H9 (cell line): ENCODE measurements at regions not wholly inside any gene's neighbourhood (a gene's known extent, or its start where the extent isn't known, plus 50 kb on each side); places are given as distances from the start of the nearest gene placed in this dataset.

Source experiments
- DNase-seq: peaks from one replicate; pipeline ENCODE4 v3.0.0-alpha.2; 2017
- H2AFZ ChIP-seq: one replicate; pipeline ENCODE4 v1.6.1; 2013; ENCODE audit warnings: mild to moderate bottlenecking, low read length, control low read depth, moderate library complexity
- H2AK5ac ChIP-seq: 2 replicates; pipeline ENCODE4 v1.6.1; 2013; ENCODE audit warnings: low read length, control low read depth, mixed read lengths; ENCODE audit not compliant: insufficient read length
- H2BK120ac ChIP-seq: one replicate; pipeline ENCODE4 v1.6.1; 2013; ENCODE audit warnings: low read depth, mild to moderate bottlenecking, low read length, control low read depth, inconsistent platforms; ENCODE audit not compliant: poor library complexity, severe bottlenecking
- H2BK12ac ChIP-seq: 2 replicates; pipeline ENCODE4 v1.6.1; 2013; ENCODE audit warnings: low read length, control low read depth, mixed read lengths, low read depth; ENCODE audit not compliant: insufficient read length
- H2BK15ac ChIP-seq: 2 replicates; pipeline ENCODE4 v1.6.1; 2013; ENCODE audit warnings: low read depth, low read length, control low read depth
- H2BK20ac ChIP-seq: one replicate; pipeline ENCODE4 v1.6.1; 2013; ENCODE audit warnings: low read depth, mild to moderate bottlenecking, low read length, control low read depth, inconsistent platforms; ENCODE audit not compliant: poor library complexity, severe bottlenecking
- H2BK5ac ChIP-seq: 2 replicates; pipeline ENCODE4 v1.6.1; 2013; ENCODE audit warnings: low read length, control low read depth, mixed read lengths; ENCODE audit not compliant: insufficient read length
- H3K14ac ChIP-seq: 2 replicates; pipeline ENCODE4 v1.6.1; 2013; ENCODE audit warnings: low read length, control low read depth; ENCODE audit not compliant: insufficient read depth
- H3K18ac ChIP-seq: 2 replicates; pipeline ENCODE4 v1.6.1; 2013; ENCODE audit warnings: low read depth, mild to moderate bottlenecking, mixed read lengths, low read length, control low read depth; ENCODE audit not compliant: insufficient read length
- H3K23ac ChIP-seq: 2 replicates; pipeline ENCODE4 v1.6.1; 2013; ENCODE audit warnings: low read length, control low read depth, mixed read lengths, low read depth; ENCODE audit not compliant: insufficient read length
- H3K23me2 ChIP-seq: 2 replicates; pipeline ENCODE4 v1.6.1; 2013; ENCODE audit warnings: low read depth, mild to moderate bottlenecking, mixed read lengths, low read length, control low read depth; ENCODE audit not compliant: insufficient read length, poor library complexity, severe bottlenecking
- H3K27ac ChIP-seq: 2 replicates; pipeline ENCODE4 v1.5.1; 2013; ENCODE audit warnings: low read length, control low read depth, mixed read lengths, low read depth; ENCODE audit not compliant: insufficient read length
- H3K27me3 ChIP-seq: 2 replicates; pipeline ENCODE4 v1.6.1; 2013; ENCODE audit warnings: low read length, control low read depth, inconsistent platforms; ENCODE audit not compliant: insufficient read depth
- H3K4ac ChIP-seq: 2 replicates; pipeline ENCODE4 v1.6.1; 2013; ENCODE audit warnings: low read depth, mild to moderate bottlenecking, control low read depth, inconsistent platforms, low read length, moderate library complexity
- H3K4me1 ChIP-seq: 2 replicates; pipeline ENCODE4 v1.6.1; 2013; ENCODE audit warnings: low read length, control low read depth, inconsistent platforms; ENCODE audit not compliant: insufficient read depth
- H3K4me2 ChIP-seq: 2 replicates; pipeline ENCODE4 v1.6.1; 2013; ENCODE audit warnings: low read length, control low read depth, mixed read lengths; ENCODE audit not compliant: insufficient read length, insufficient read depth
- H3K56ac ChIP-seq: 2 replicates; pipeline ENCODE4 v1.6.1; 2013; ENCODE audit warnings: low read depth, mild to moderate bottlenecking, mixed read lengths, low read length, control low read depth; ENCODE audit not compliant: insufficient read length
- H3K79me1 ChIP-seq: 2 replicates; pipeline ENCODE4 v1.6.1; 2013; ENCODE audit warnings: low read depth, mild to moderate bottlenecking, moderate library complexity, low read length, control low read depth, inconsistent platforms; ENCODE audit not compliant: insufficient read depth, poor library complexity, severe bottlenecking
- H3K79me2 ChIP-seq: 2 replicates; pipeline ENCODE4 v1.6.1; 2013; ENCODE audit warnings: low read length, control low read depth, inconsistent platforms; ENCODE audit not compliant: insufficient read depth
- H3K9ac ChIP-seq: 2 replicates; pipeline ENCODE4 v1.6.1; 2013; ENCODE audit warnings: low read length, control low read depth, mixed read lengths; ENCODE audit not compliant: insufficient read length; ENCODE audit errors: extremely low read depth
- H3K9me3 ChIP-seq: one replicate; pipeline ENCODE4 v1.6.1; 2013; ENCODE audit warnings: low read depth, low read length, inconsistent platforms; ENCODE audit not compliant: control insufficient read depth
- H3T11ph ChIP-seq: one replicate; pipeline ENCODE4 v1.6.1; 2013; ENCODE audit warnings: mild to moderate bottlenecking, low read length, control low read depth, inconsistent platforms
- H4K20me1 ChIP-seq: one replicate; pipeline ENCODE4 v1.6.1; 2013; ENCODE audit not compliant: control insufficient read depth, insufficient read length, insufficient read depth
- H4K5ac ChIP-seq: 2 replicates; pipeline ENCODE4 v1.6.1; 2013; ENCODE audit warnings: low read depth, mild to moderate bottlenecking, mixed read lengths, low read length, control low read depth; ENCODE audit not compliant: insufficient read length
- H4K8ac ChIP-seq: replicated peaks from 2 replicates; pipeline ENCODE4 v1.6.1; 2013; ENCODE audit warnings: low read length, control low read depth, mixed read lengths, low read depth; ENCODE audit not compliant: insufficient read length
- H4K91ac ChIP-seq: 2 replicates; pipeline ENCODE4 v1.6.1; 2013; ENCODE audit warnings: low read depth, mild to moderate bottlenecking, moderate library complexity, mixed read lengths, low read length, control low read depth; ENCODE audit not compliant: insufficient read length
- H3K27ac Mint-ChIP-seq, 3 experiments: 2 replicates in 2 of 3; 3 replicates in 1 of 3; pipeline ENCODE4 v1.8.0; 2020 to 2021; ENCODE audit warnings: mixed read lengths in 3 of 3, mild to moderate bottlenecking in 1 of 3, moderate library complexity in 1 of 3
- H3K27me3 Mint-ChIP-seq: 2 replicates; pipeline ENCODE4 v1.8.0; 2021; ENCODE audit warnings: low read depth, mild to moderate bottlenecking, moderate library complexity, mixed read lengths
- H3K36me3 Mint-ChIP-seq, 3 experiments: 2 replicates in 2 of 3; 3 replicates in 1 of 3; pipeline ENCODE4 v1.8.0; 2020 to 2021; ENCODE audit warnings: low read depth in 3 of 3, mixed read lengths in 3 of 3; ENCODE audit not compliant: insufficient read depth in 1 of 3
- H3K4me1 Mint-ChIP-seq, 2 experiments: 2 replicates each; pipeline ENCODE4 v1.8.0; 2020; ENCODE audit warnings: mixed read lengths in 2 of 2
- H3K4me3 Mint-ChIP-seq, 2 experiments: 2 replicates in 1 of 2; 3 replicates in 1 of 2; pipeline ENCODE4 v1.8.0; 2020 to 2021; ENCODE audit warnings: mild to moderate bottlenecking in 2 of 2, mixed read lengths in 2 of 2, moderate library complexity in 1 of 2
- H3K9me3 Mint-ChIP-seq, 2 experiments: 2 replicates in 1 of 2; 3 replicates in 1 of 2; pipeline ENCODE4 v1.8.0; 2020; ENCODE audit warnings: mild to moderate bottlenecking in 2 of 2, mixed read lengths in 2 of 2, moderate library complexity in 1 of 2
- CTCF ChIP-seq: fragments of 200-600 bp; sonication (generic); conservative IDR thresholded peaks from 3 replicates; pipeline ENCODE4 v1.8.0; 2021; ENCODE audit warnings: antibody characterized with exemption, mild to moderate bottlenecking
- WGBS: extraction: QIAGEN DNeasy Blood & Tissue Kit; methylation state at CpG from one replicate; pipeline ENCODE4 v1.1.7; 2013; ENCODE audit warnings: missing lambda C conversion rate, low lambda C conversion rate, mixed read lengths; ENCODE audit not compliant: insufficient read length; ENCODE audit errors: extremely low coverage; 5-methylcytosine and 5-hydroxymethylcytosine counted together

GRCh38 chr12:115810122-115810901 is 467.2 kb downstream of the MED13L start:
- H4K91ac ChIP-seq: no peak overlapping the region
- H3K27me3 Mint-ChIP-seq: peaks cover 9% of the 10 kb centered on the region
- no peaks in the 10 kb centered on the region for H3K23me2 ChIP-seq
- TF ChIP-seq CTCF: no peak
- H3K9me3 Mint-ChIP-seq: peaks cover 0 to 5% of the 10 kb centered on the region in 2 experiments; a peak in 2 of 5 replicates
- H3K14ac ChIP-seq: no peak overlapping the region
- H4K20me1 ChIP-seq: no peaks in the 10 kb centered on the region
- no peak for DNase-seq
- H3K4me1 ChIP-seq: no peaks in the 10 kb centered on the region
- no peak overlapping the region for H3K23ac ChIP-seq
- no peak overlapping the region for H2BK120ac ChIP-seq
- no peak overlapping the region for H2BK5ac ChIP-seq
- no peak overlapping the region for H3K27ac Mint-ChIP-seq
- H3T11ph ChIP-seq: no peak overlapping the region
- no CpG with 5 or more reads among the region's 13 CpGs for WGBS
- H3K4me2 ChIP-seq: no peak overlapping the region
- H4K5ac ChIP-seq: no peak overlapping the region
- H3K18ac ChIP-seq: no peak overlapping the region
- H3K79me1 ChIP-seq: no peaks in the 10 kb centered on the region
- H3K4me1 Mint-ChIP-seq: no peaks in the 10 kb centered on the region
- no peak overlapping the region for H3K56ac ChIP-seq
- H3K27me3 ChIP-seq: no peaks in the 10 kb centered on the region
- H3K36me3 Mint-ChIP-seq: no peaks in the 10 kb centered on the region; a peak in 1 of 7 replicates
- no peak overlapping the region for H3K27ac ChIP-seq
- H3K4ac ChIP-seq: no peak overlapping the region
- H3K79me2 ChIP-seq: no peaks in the 10 kb centered on the region
- no peak overlapping the region for H2AFZ ChIP-seq
- no peak overlapping the region for H4K8ac ChIP-seq
- no peak overlapping the region for H3K9ac ChIP-seq
- H2BK15ac ChIP-seq: no peak overlapping the region
- H3K9me3 ChIP-seq: no peaks in the 10 kb centered on the region
- H2BK20ac ChIP-seq: no peak overlapping the region
- H3K4me3 Mint-ChIP-seq: no peak overlapping the region
- H2AK5ac ChIP-seq: no peak overlapping the region
- no peak overlapping the region for H2BK12ac ChIP-seq
